ENCODE measurements at regions not wholly inside any gene's neighbourhood (a gene's known extent, or its start where the extent isn't known, plus 50 kb on each side); places are given as distances from the start of the nearest gene placed in this dataset.

DNA sequence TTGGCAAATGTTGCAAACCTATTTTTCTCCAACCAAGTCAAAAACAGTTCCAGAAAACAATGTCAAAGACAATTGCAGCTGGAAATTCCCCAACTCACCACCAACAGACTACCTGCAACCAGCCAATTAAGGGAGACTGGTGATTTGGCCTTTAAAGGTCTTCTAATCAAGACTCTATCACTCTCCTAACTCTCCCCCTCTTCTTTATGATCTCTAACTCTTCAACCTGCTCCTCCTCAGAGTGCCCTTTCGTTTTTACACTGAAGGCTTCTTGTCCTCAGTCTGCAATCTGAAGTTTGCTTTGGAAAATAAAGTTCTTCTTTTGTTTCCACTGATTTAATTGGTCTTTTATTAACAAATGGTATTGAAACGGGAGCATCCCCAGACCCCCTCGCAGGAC, 203.9 kb downstream of the TECRL start:
- no peak overlapping the region for H3K4me2 ChIP-seq (ENCODE audit: insufficient read depth, insufficient read length, low read length)
- H3K23ac ChIP-seq (ENCODE audit: insufficient read length, low read depth, low read length): no peak overlapping the region
- H3K18ac ChIP-seq (ENCODE audit: insufficient read length, low read depth, low read length): no peak overlapping the region
- no peaks in the 10 kb centered on the region for H3K79me2 ChIP-seq (ENCODE audit: insufficient read depth, low read length)
- H3K4me1 Mint-ChIP-seq: peaks cover 0 to 7% of the 10 kb centered on the region in 2 experiments; a peak in 2 of 4 replicates
- H4K8ac ChIP-seq (replicated peaks; ENCODE audit: insufficient read length, low read depth, low read length): no peak overlapping the region
- no peak overlapping the region for H2AFZ ChIP-seq (ENCODE audit: low read length)
- H4K20me1 ChIP-seq (ENCODE audit: control insufficient read depth, insufficient read depth, insufficient read length): no peaks in the 10 kb centered on the region
- no peak for DNase-seq
- H2BK120ac ChIP-seq (ENCODE audit: low read depth, low read length, poor library complexity, severe bottlenecking): no peak overlapping the region
- no peak overlapping the region for H4K91ac ChIP-seq (ENCODE audit: insufficient read length, low read depth, low read length)
- H3K4me3 Mint-ChIP-seq: no peak overlapping the region
- H3T11ph ChIP-seq (ENCODE audit: low read length): no peak overlapping the region
- H3K4ac ChIP-seq (ENCODE audit: low read depth, low read length): no peak overlapping the region
- no peaks in the 10 kb centered on the region for H3K79me1 ChIP-seq (ENCODE audit: insufficient read depth, low read depth, low read length, poor library complexity, severe bottlenecking)
- TF ChIP-seq, protein P1, sequence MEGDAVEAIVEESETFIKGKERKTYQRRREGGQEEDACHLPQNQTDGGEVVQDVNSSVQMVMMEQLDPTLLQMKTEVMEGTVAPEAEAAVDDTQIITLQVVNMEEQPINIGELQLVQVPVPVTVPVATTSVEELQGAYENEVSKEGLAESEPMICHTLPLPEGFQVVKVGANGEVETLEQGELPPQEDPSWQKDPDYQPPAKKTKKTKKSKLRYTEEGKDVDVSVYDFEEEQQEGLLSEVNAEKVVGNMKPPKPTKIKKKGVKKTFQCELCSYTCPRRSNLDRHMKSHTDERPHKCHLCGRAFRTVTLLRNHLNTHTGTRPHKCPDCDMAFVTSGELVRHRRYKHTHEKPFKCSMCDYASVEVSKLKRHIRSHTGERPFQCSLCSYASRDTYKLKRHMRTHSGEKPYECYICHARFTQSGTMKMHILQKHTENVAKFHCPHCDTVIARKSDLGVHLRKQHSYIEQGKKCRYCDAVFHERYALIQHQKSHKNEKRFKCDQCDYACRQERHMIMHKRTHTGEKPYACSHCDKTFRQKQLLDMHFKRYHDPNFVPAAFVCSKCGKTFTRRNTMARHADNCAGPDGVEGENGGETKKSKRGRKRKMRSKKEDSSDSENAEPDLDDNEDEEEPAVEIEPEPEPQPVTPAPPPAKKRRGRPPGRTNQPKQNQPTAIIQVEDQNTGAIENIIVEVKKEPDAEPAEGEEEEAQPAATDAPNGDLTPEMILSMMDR (conservative IDR thresholded peaks at IDR 0.05): no peak
- no peak overlapping the region for H2BK20ac ChIP-seq (ENCODE audit: low read depth, low read length, poor library complexity, severe bottlenecking)
- H2AK5ac ChIP-seq (ENCODE audit: insufficient read length, low read length): no peak overlapping the region
- no peak overlapping the region for H2BK5ac ChIP-seq (ENCODE audit: insufficient read length, low read length)
- H4K5ac ChIP-seq (ENCODE audit: insufficient read length, low read depth, low read length): no peak overlapping the region
- no CpG with 5 or more reads among the region's 3 CpGs for WGBS (ENCODE audit: extremely low coverage, insufficient read length, low lambda C conversion rate)
- peaks cover 0 to 23% (median 0%) of the 10 kb centered on the region in 3 experiments; a peak in 4 of 7 replicates for H3K36me3 Mint-ChIP-seq (ENCODE audit: insufficient read depth in 1 of 3, low read depth in 3 of 3)
- no peak overlapping the region for H3K27ac ChIP-seq (ENCODE audit: insufficient read length, low read depth, low read length)
- no peak overlapping the region for H2BK12ac ChIP-seq (ENCODE audit: insufficient read length, low read depth, low read length)
- H3K9me3 Mint-ChIP-seq: peaks cover 11 to 18% of the 10 kb centered on the region in 2 experiments
- H3K4me1 ChIP-seq (ENCODE audit: insufficient read depth, low read length): no peaks in the 10 kb centered on the region
- H3K9ac ChIP-seq (ENCODE audit: extremely low read depth, insufficient read length, low read length): no peak overlapping the region
- H3K27me3 Mint-ChIP-seq (ENCODE audit: low read depth): no peaks in the 10 kb centered on the region
- H3K27ac Mint-ChIP-seq: no peak overlapping the region
- H3K9me3 ChIP-seq (ENCODE audit: control insufficient read depth, low read depth, low read length): no peaks in the 10 kb centered on the region
- no peaks in the 10 kb centered on the region for H3K27me3 ChIP-seq (ENCODE audit: insufficient read depth, low read length)
- H3K23me2 ChIP-seq (ENCODE audit: insufficient read length, low read depth, low read length, poor library complexity, severe bottlenecking): no peaks in the 10 kb centered on the region
- H3K14ac ChIP-seq (ENCODE audit: insufficient read depth, low read length): no peak overlapping the region
- no peak overlapping the region for H3K56ac ChIP-seq (ENCODE audit: insufficient read length, low read depth, low read length)
- no peak overlapping the region for H2BK15ac ChIP-seq (ENCODE audit: low read depth, low read length)

All from H9 (cell line).